HEK293T (cell line): ENCODE measurements at regions not wholly inside any gene's neighbourhood (a gene's known extent, or its start where the extent isn't known, plus 50 kb on each side); places are given as distances from the start of the nearest gene placed in this dataset.

Experiments
- BHLHE40 ChIP-seq: fragments of 450-650 bp; IDR thresholded peaks from 2 replicates; pipeline ENCODE4 v1.6.1; 2016; ENCODE audit warnings: mild to moderate bottlenecking, moderate library complexity, borderline replicate concordance
- CTBP1 ChIP-seq: fragments of 450-650 bp; IDR thresholded peaks from 2 replicates; pipeline ENCODE4 v1.6.1; 2016; ENCODE audit warnings: borderline replicate concordance
- ELF4 ChIP-seq: fragments of 450-650 bp; IDR thresholded peaks from 2 replicates; pipeline ENCODE4 v1.6.1; 2017; ENCODE audit warnings: antibody characterized with exemption
- FOXM1 ChIP-seq: fragments of 450-650 bp; IDR thresholded peaks from 2 replicates; pipeline ENCODE4 v1.6.1; 2017; ENCODE audit warnings: mild to moderate bottlenecking, borderline replicate concordance
- LEF1 ChIP-seq: fragments of 450-650 bp; IDR thresholded peaks from 2 replicates; pipeline ENCODE4 v1.6.1; 2017; ENCODE audit warnings: mild to moderate bottlenecking, borderline replicate concordance
- NFRKB ChIP-seq: fragments of 450-650 bp; IDR thresholded peaks from 2 replicates; pipeline ENCODE4 v1.6.1; 2016; ENCODE audit warnings: mild to moderate bottlenecking, moderate library complexity
- SUZ12 ChIP-seq: fragments of 450-650 bp; IDR thresholded peaks from 2 replicates; pipeline ENCODE4 v1.6.1; 2016; ENCODE audit warnings: mild to moderate bottlenecking
- TARDBP ChIP-seq: fragments of 450-650 bp; IDR thresholded peaks from 2 replicates; pipeline ENCODE4 v1.6.1; 2016
- TF ChIP-seq, protein P1 (sequence below): fragments of 450-650 bp; IDR thresholded peaks from 2 replicates; pipeline ENCODE4 v1.6.1; 2016

DNA sequence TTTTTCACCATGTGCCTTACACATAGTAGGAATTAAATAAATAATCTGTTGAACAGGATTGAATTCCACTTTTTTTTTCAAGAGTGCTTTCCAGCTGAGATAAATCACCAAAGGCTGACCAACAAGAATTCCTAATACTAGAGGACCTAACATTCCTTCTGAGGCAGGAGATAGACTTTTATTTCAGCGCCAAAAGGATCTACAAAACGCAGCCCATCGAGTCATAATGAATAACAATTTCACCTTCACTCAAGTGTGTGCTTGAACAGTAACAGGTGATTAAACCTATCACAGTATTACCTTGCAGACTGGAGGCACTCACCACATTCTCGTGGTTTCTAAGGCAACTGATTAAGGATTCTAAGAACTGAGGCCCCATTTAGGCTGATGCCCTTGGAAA, 224.3 kb upstream of the ATP2B1 start:
- TF ChIP-seq SUZ12 (no peak), FOXM1 (no peak), CTBP1 (no peak), BHLHE40 (no peak), TARDBP (no peak), LEF1 (no peak), ELF4 (no peak), NFRKB (no peak)
- TF ChIP-seq, protein P1, sequence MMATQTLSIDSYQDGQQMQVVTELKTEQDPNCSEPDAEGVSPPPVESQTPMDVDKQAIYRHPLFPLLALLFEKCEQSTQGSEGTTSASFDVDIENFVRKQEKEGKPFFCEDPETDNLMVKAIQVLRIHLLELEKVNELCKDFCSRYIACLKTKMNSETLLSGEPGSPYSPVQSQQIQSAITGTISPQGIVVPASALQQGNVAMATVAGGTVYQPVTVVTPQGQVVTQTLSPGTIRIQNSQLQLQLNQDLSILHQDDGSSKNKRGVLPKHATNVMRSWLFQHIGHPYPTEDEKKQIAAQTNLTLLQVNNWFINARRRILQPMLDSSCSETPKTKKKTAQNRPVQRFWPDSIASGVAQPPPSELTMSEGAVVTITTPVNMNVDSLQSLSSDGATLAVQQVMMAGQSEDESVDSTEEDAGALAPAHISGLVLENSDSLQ, result no peak
